ENCODE measurements at regions not wholly inside any gene's neighbourhood (a gene's known extent, or its start where the extent isn't known, plus 50 kb on each side); places are given as distances from the start of the nearest gene placed in this dataset.

GRCh38 chr1:60516996-60517395, 443.4 kb upstream of the C1orf87 start:
- Histone ChIP-seq H3K9me3 (ENCODE audit: control insufficient read depth, insufficient read depth, low read length) (no peaks in the 10 kb centered on the region), H3K27me3 (ENCODE audit: control insufficient read depth, insufficient read depth, low read length) (no peaks in the 10 kb centered on the region), H3K27ac (ENCODE audit: low read length) (no peak overlapping the region), H3K4me1 (ENCODE audit: control insufficient read depth, insufficient read depth, low read length) (no peaks in the 10 kb centered on the region), H3K36me3 (ENCODE audit: control insufficient read depth, insufficient read depth, low read length) (no peaks in the 10 kb centered on the region), H3K4me3 (ENCODE audit: low read length) (no peak overlapping the region)
- H3K4me1 Mint-ChIP-seq, result no peaks in the 10 kb centered on the region
- ATAC-seq (no peak), DNase-seq (no peak)
- WGBS (ENCODE audit: insufficient coverage), result 82% methylated on average over 3 of the region's 3 CpGs
- H3K27ac Mint-ChIP-seq, result no peak overlapping the region
- H3K27me3 Mint-ChIP-seq (ENCODE audit: low read depth in 2 of 2), result no peaks in the 10 kb centered on the region
- intact Hi-C loops (cut with micrococcal nuclease), result no loop called here
- no peaks in the 10 kb centered on the region for H3K36me3 Mint-ChIP-seq
- TF ChIP-seq CTCF (IDR thresholded peaks at IDR 0.05), result no peak
- peaks cover 2 to 3% of the 10 kb centered on the region in 2 donors for H3K9me3 Mint-ChIP-seq
- H3K4me3 Mint-ChIP-seq, result no peak overlapping the region

DNA sequence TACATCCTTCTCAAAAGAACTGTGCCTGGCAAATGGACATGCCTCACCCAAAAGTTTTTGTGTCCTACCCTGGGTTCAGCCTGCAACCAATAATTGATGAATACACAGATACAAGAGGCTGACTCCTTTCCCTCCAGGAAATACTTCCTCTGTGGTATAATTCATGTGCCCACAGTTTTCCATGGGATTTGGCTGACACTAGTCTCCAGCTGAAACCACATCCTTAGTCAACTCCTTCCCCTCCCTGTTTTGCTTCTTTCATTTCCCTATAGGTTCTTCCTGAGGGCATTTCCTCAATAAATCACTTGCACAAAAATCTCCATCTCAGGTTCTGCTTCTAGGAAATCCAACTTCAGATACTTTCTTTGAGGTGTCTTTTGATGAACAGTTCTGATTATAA, 436.6 kb upstream of the C1orf87 start:
- no peaks in the 10 kb centered on the region for H3K27me3 Mint-ChIP-seq (ENCODE audit: low read depth in 2 of 2)
- H3K27ac Mint-ChIP-seq, result no peak overlapping the region
- H3K4me3 ChIP-seq (ENCODE audit: low read length), result no peak overlapping the region
- ATAC-seq (no peak), DNase-seq (no peak)
- no peaks in the 10 kb centered on the region for H3K4me1 Mint-ChIP-seq
- no peaks in the 10 kb centered on the region for H3K36me3 Mint-ChIP-seq
- H3K27ac ChIP-seq (ENCODE audit: low read length), result no peak overlapping the region
- H3K4me3 Mint-ChIP-seq, result no peak overlapping the region
- H3K9me3 Mint-ChIP-seq, result peaks cover 6 to 9% of the 10 kb centered on the region in 2 donors
- no peaks in the 10 kb centered on the region for H3K36me3 ChIP-seq (ENCODE audit: control insufficient read depth, insufficient read depth, low read length)
- H3K4me1 ChIP-seq (ENCODE audit: control insufficient read depth, insufficient read depth, low read length), result no peaks in the 10 kb centered on the region
- no peaks in the 10 kb centered on the region for H3K9me3 ChIP-seq (ENCODE audit: control insufficient read depth, insufficient read depth, low read length)
- TF ChIP-seq CTCF (IDR thresholded peaks at IDR 0.05), result no peak
- H3K27me3 ChIP-seq (ENCODE audit: control insufficient read depth, insufficient read depth, low read length), result no peaks in the 10 kb centered on the region
- intact Hi-C loops (cut with micrococcal nuclease), result no loop called here

GRCh38 chr1:60504206-60504840, 430.8 kb upstream of the C1orf87 start:
- Histone ChIP-seq H3K4me1 (ENCODE audit: control insufficient read depth, insufficient read depth, low read length) (no peaks in the 10 kb centered on the region), H3K4me3 (ENCODE audit: low read length) (no peak overlapping the region), H3K9me3 (ENCODE audit: control insufficient read depth, insufficient read depth, low read length) (no peaks in the 10 kb centered on the region), H3K36me3 (ENCODE audit: control insufficient read depth, insufficient read depth, low read length) (no peaks in the 10 kb centered on the region), H3K27me3 (ENCODE audit: control insufficient read depth, insufficient read depth, low read length) (no peaks in the 10 kb centered on the region), H3K27ac (ENCODE audit: low read length) (no peak overlapping the region)
- DNase-seq (no peak), ATAC-seq (no peak)
- H3K27me3 Mint-ChIP-seq (ENCODE audit: low read depth in 2 of 2), result no peaks in the 10 kb centered on the region
- no peaks in the 10 kb centered on the region for H3K4me1 Mint-ChIP-seq
- intact Hi-C loops (cut with micrococcal nuclease), result no loop called here
- no peak overlapping the region for H3K4me3 Mint-ChIP-seq
- H3K36me3 Mint-ChIP-seq, result no peaks in the 10 kb centered on the region
- peaks cover 9 to 11% of the 10 kb centered on the region in 2 donors for H3K9me3 Mint-ChIP-seq
- 60% methylated on average over 1 of the region's 3 CpGs for WGBS (ENCODE audit: insufficient coverage)
- TF ChIP-seq CTCF (IDR thresholded peaks at IDR 0.05), result no peak
- no peak overlapping the region for H3K27ac Mint-ChIP-seq

- no peaks in the 10 kb centered on the region for H3K36me3 Mint-ChIP-seq
Observed at GRCh38 chr1:60503266-60503925, 429.8 kb upstream of the C1orf87 start.

More at GRCh38 chr1:60503266-60503925, 429.8 kb upstream of the C1orf87 start:
- H3K4me1 Mint-ChIP-seq, result no peaks in the 10 kb centered on the region
- H3K27me3 ChIP-seq (ENCODE audit: control insufficient read depth, insufficient read depth, low read length), result no peaks in the 10 kb centered on the region
- no peak overlapping the region for H3K4me3 ChIP-seq (ENCODE audit: low read length)
- 96% methylated on average over 6 of the region's 9 CpGs for WGBS (ENCODE audit: insufficient coverage)
- no peaks in the 10 kb centered on the region for H3K9me3 ChIP-seq (ENCODE audit: control insufficient read depth, insufficient read depth, low read length)
- H3K27ac ChIP-seq (ENCODE audit: low read length), result no peak overlapping the region
- intact Hi-C loops (cut with micrococcal nuclease), result no loop called here
- no peak overlapping the region for H3K27ac Mint-ChIP-seq
- no peaks in the 10 kb centered on the region for H3K4me1 ChIP-seq (ENCODE audit: control insufficient read depth, insufficient read depth, low read length)
- no peaks in the 10 kb centered on the region for H3K36me3 ChIP-seq (ENCODE audit: control insufficient read depth, insufficient read depth, low read length)
- ATAC-seq (no peak), DNase-seq (no peak)
- H3K4me3 Mint-ChIP-seq, result no peak overlapping the region
- TF ChIP-seq CTCF (IDR thresholded peaks at IDR 0.05), result no peak
- H3K9me3 Mint-ChIP-seq, result peaks cover 15 to 16% of the 10 kb centered on the region in 2 donors
- H3K27me3 Mint-ChIP-seq (ENCODE audit: low read depth in 2 of 2), result no peaks in the 10 kb centered on the region
